GM19372 (cell line): ENCODE measurements at regions not wholly inside any gene's neighbourhood (a gene's known extent, or its start where the extent isn't known, plus 50 kb on each side); places are given as distances from the start of the nearest gene placed in this dataset.
A peak's percentile ranks its signal among the peaks of the same experiment; 100 is the strongest.

Experiments
- ATAC-seq: cut with Tn5 transposase; IDR thresholded peaks from one replicate; pipeline ENCODE4 v1.9.1; 2021; ENCODE audit warnings: mild to moderate bottlenecking, low read depth, moderate library complexity; ENCODE audit not compliant: unreplicated experiment

DNA sequence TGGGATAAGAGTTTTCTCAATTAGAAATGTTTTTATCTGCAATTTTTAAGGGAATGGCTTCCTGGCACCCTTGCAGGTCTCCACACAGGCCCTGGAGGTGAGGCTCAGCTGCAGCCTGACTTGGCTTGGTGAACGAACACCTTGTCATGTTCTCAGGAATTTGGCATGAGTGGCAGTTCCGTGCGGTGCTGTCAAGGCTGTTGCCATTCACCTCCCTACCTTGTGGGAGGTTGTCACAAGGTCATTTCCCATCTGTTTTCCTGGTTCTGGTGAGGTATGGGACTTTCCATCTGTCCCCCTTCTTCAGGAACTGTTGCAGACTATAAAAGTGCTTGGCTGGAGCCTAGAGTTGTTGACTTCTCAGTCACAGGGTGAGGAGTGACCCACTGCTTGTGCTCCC, 82.9 kb downstream of the ELOVL4 start:
- no peak for ATAC-seq

- ATAC-seq, result no peak
Measured at GRCh38 chr6:79864001-79864400, 83.4 kb downstream of the ELOVL4 start.

GRCh38 chr6:79863566-79863965, 83.8 kb downstream of the ELOVL4 start:
- ATAC-seq, result no peak

DNA sequence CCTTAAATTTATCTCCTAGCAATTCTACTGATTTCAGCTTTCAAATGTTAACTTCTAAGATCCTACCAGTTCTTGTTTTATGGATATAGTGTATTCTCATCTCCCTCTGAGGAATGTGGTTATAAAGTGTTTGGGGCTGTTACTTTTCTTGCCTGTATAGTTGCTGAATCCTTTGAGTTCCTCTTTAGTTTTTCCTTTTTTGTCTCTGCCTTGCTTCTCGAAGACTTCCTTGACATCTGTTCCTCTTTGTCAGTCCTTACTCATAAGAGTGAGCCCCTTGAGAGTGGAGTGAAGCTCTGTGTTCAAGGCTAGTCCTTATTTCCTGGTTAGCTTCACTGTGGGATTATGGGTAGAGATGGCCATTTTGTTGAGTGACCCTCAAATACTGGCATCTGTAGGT, 84.6 kb downstream of the ELOVL4 start:
- ATAC-seq, result no peak

- no peak for ATAC-seq
Measured at GRCh38 chr6:79862126-79862525, 85.2 kb downstream of the ELOVL4 start.

- ATAC-seq, result no peak
Measured at GRCh38 chr6:79861023-79861422, 86.3 kb downstream of the ELOVL4 start.

DNA sequence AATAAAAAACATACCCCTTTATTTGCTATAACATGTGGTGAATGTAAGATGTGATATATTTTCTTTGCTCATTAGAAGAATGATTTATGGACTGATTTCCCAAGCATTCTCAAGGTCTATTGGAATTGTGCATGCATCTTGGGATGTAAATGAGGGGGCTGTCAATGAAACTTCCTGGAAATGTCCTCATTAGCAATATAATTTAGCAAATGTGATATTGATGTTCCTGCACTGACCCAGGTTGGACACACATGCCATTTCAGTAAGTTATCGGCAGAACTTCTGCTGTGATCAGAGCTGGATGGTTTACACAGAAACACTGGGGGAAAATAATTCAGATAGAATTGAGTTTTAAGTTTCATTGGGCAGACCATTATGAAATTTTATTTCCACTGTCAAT, 99.9 kb downstream of the ELOVL4 start:
- ATAC-seq, result no peak

- peak; percentile 46 for ATAC-seq
Measured at GRCh38 chr6:79842376-79843040, 104.8 kb downstream of the ELOVL4 start.

DNA sequence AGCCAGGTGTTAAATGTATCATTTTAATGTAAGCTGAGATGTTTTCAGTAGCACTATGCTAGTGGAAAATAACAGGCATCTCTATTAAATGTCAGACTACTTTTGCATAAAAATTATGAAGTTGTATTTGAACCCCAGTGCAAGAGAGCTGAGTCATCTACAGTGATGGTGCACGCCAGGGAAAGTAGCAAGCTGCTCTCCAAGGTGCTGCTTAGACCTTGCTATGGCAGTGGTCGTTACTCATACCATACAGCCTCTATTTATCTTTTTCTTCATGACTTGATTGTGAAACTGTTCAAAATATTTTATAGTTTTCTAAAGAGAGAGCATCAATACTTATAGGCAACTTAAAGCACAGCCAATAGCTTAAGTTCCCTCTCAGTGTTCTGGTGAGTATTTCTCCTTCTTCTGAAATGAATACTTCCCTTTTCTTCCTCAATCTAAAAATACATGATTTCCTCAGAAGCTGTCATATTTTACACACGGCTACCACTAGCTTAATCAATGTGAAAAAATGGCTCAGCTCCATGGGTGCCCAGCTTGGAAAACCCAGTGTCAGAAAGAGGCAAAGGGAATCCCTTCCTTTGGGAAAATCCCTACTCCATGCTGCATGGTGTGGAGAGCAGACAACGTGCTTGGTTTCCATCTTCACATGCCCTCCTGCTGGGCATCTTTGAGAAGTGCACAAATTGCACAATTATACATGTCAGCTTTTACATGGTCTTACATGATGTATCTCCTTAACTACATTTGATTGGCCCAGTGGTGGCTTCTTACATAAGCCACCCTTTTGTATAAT, 105.6 kb downstream of the ELOVL4 start:
- ATAC-seq, result peak; percentile 45

- no peak for ATAC-seq
Measured at GRCh38 chr6:79838851-79839250, 108.5 kb downstream of the ELOVL4 start.

GRCh38 chr6:79833964-79834284, 113.4 kb downstream of the ELOVL4 start:
- no peak for ATAC-seq

- ATAC-seq, result no peak
Measured at GRCh38 chr6:79833264-79833963, 113.9 kb downstream of the ELOVL4 start.

- no peak for ATAC-seq
Measured at GRCh38 chr6:79832723-79833122, 114.6 kb downstream of the ELOVL4 start.

DNA sequence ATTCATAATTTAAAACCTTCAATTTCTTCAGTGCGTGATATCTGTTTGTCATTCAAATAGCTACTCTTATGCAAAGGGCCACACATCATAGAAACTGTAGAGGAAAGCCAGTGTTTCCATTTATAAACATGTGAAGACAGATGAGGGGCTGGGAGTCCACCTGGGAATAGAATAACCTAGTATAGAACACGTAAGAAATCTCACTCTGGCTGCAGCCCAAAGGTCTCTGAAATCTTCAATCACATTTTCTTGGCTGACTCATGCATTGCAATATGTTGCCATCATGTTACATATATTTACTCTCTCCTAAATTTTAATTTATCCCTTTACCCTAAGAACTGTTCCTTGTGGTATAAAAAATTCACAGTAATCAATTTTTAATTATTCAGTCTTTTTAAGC, 123.2 kb downstream of the ELOVL4 start:
- ATAC-seq, result no peak

DNA sequence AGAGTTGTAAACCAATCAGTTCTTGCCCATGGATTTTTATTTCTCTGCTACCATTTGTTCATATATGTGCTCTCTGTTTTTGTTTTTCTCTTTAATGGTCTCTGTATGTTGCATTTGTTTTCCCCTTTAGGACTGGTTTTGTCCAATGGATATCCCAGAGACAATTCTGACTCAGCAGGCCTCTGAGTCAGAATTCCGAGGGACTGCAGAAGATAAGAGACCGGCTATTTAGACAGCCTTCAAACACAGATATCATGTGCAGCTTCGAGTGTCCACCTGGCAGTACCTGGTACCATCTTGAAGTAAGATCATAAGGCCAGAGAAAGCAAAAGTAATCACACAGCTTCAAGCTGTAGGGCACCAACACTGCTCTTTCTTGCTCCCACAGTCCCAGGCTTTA, 125.5 kb downstream of the ELOVL4 start:
- no peak for ATAC-seq

DNA sequence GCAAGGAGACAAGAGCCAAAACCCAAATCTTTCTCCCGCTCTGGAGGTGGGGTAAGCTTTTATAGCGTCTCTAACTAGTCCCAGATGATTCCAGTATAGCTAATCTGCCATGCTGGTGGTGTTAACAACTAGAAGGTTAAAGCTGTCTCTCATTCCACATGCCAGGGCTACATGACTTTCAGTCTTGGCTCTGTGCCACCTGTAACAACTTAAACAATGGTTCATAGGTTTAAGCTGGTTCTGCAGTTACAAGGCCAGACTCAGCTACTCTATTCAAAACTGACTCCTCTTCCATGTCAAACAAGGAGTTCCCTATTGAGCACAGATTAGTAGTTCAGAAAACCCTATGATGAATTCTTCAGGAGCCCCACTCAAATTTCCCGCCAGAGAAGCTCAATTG, 128.9 kb downstream of the ELOVL4 start:
- ATAC-seq, result no peak

DNA sequence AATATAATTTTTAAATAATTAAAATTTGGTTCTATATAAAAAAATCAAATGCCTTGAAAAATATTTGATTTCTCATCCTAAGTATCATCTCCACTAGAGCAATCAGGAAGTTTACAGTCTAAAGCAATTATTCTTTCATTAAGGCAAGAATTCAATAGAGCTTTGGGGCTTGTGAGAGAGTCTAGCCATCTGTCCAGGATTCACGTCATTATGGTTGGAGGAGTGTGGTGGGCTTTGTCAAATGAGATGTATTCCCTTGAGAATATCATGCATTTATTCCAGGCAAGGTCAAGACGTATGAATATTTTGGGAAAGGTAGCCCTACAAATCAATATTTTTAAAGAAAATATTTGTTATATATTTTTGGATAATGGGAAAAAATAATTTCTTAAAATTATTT, 132.4 kb downstream of the ELOVL4 start:
- no peak for ATAC-seq

DNA sequence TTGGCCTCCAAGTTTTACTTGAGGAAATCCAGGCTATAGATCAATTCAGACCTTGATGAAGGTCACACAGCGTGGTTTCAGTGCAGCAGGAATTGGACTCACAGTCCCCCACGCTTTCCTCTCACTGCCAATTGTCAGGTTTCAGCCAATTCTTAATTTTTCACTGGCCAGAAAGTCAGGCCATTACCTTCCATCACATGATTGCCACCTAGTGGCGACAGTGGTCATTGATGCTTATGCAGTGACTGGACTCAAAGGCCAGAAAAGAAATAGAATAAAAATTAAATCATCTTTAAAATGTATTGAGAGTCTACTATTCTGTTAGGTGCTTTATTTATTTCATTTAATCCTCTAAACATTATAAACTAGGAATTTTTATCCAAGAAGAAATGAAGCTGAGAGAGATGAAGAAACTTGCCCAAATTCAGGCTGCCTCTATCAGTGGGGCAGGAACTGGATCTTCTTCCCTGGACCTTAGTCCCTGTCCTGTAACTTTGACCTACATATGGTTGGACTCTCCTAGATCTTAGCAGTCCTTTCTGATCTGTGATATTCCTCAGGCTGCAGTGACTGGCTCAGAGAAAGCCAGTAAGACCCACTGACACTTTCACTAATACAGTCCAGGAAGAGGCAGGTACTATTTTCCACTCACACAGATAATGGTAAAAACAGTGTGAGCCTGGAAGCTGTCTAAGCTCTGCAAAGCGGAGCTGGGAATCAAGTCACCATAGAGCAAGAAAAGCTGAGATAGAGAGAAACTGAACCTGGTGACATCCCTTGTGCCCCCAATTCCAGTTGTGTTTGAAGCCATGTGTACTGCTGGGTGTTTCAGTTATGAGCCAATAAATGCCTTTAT, 133.3 kb downstream of the ELOVL4 start:
- peak; percentile 94 for ATAC-seq

DNA sequence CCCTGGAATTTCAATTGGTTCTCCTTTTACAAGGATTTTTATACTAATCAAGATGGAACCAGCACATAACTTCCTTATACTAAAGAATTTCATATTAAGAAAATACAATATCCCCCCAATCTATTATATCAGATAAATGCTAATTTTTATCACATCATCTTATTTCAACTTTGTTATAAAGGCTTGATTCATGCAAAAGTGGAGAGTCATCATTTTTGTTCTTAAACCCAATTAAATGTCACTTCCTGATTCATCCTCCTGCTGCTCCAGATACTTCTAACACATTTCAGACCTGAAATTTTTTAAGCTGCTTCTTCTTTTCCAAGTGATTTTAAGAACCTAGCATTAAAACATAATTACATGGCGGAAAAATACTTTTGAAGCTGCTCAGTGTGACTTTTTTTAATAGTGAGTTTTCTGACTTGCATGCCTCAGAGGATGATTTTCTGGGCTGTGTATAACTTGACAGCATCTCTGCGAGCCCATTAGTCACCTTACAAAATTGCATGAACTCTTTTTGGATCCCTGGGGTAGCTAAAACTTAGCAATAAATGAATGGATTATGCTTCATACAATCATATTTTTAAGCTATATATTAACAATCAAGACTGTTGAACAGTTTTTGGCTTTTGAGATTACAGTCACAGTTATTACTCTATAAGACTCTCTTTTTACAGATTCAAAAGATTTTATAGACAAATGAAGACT, 134.1 kb downstream of the ELOVL4 start:
- peak; percentile 13 for ATAC-seq

DNA sequence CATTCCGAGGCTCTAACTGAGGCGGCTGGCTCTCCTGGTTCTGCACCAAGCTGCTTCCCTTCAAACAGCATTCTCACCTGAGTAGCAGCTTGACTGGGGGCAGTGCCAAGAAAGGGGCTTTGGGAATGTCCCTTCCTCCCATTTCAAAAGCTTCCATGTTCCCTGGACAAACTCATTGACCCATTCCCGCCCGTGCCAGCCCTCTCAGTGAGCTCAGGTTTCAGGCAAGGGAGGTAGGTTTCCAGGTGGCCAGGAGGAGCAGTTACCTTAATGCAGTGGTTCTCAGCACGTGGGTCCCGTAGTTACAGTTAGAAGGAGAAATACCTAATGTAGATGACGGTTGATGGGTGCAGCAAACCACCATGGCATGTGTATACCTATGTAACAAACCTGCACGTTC, 135.2 kb downstream of the ELOVL4 start:
- no peak for ATAC-seq
